KMS-11 (cell line): ENCODE measurements at regions not wholly inside any gene's neighbourhood (a gene's known extent, or its start where the extent isn't known, plus 50 kb on each side); places are given as distances from the start of the nearest gene placed in this dataset.
A peak's percentile ranks its signal among the peaks of the same experiment; 100 is the strongest.

Experiments
- H2AFZ ChIP-seq: fragments of 200-600 bp; sonication (generic); 2 replicates; pipeline ENCODE4 v1.6.1; 2016; ENCODE audit warnings: antibody characterized with exemption, mixed run types, low read depth
- H3K27ac ChIP-seq: fragments of 200-600 bp; sonication (generic); 2 replicates; pipeline ENCODE4 v1.6.1; 2016; ENCODE audit warnings: mild to moderate bottlenecking, mixed run types
- H3K27me3 ChIP-seq: fragments of 200-600 bp; sonication (generic); 2 replicates; pipeline ENCODE4 v1.6.1; 2017; ENCODE audit warnings: mild to moderate bottlenecking, low read depth, mixed run types, moderate library complexity; ENCODE audit not compliant: insufficient read depth
- H3K36me3 ChIP-seq: fragments of 200-600 bp; sonication (generic); 2 replicates; pipeline ENCODE4 v1.6.1; 2017; ENCODE audit warnings: mild to moderate bottlenecking, mixed run types; ENCODE audit not compliant: insufficient read depth
- H3K4me1 ChIP-seq: fragments of 200-600 bp; sonication (generic); 2 replicates; pipeline ENCODE4 v1.6.1; 2016; ENCODE audit warnings: mild to moderate bottlenecking, low read depth, mixed run types; ENCODE audit not compliant: poor library complexity, severe bottlenecking
- H3K4me2 ChIP-seq: fragments of 200-600 bp; sonication (generic); 2 replicates; pipeline ENCODE4 v1.7.0; 2016; ENCODE audit warnings: mild to moderate bottlenecking, mixed run types
- H3K4me3 ChIP-seq: fragments of 200-600 bp; sonication (generic); IDR thresholded peaks from 2 replicates; pipeline ENCODE4 v1.6.1; 2017; ENCODE audit warnings: low read depth, low read length, mixed read lengths; ENCODE audit not compliant: insufficient read depth
- H3K79me2 ChIP-seq: fragments of 200-600 bp; sonication (generic); 2 replicates; pipeline ENCODE4 v1.6.1; 2016; ENCODE audit warnings: low read depth, mixed run types; ENCODE audit not compliant: insufficient read depth
- H3K9ac ChIP-seq: fragments of 200-600 bp; sonication (generic); 2 replicates; pipeline ENCODE4 v1.6.1; 2016; ENCODE audit warnings: mild to moderate bottlenecking, mixed run types
- H4K20me1 ChIP-seq: fragments of 200-600 bp; sonication (generic); 2 replicates; pipeline ENCODE4 v1.6.1; 2016; ENCODE audit warnings: mild to moderate bottlenecking, mixed run types; ENCODE audit not compliant: insufficient read depth
- CTCF ChIP-seq: fragments of 200-600 bp; sonication (generic); conservative IDR thresholded peaks from 2 replicates; pipeline ENCODE4 v1.6.1; 2017; ENCODE audit warnings: low read depth, mild to moderate bottlenecking, antibody characterized with exemption, low read length, moderate library complexity, mixed read lengths

DNA sequence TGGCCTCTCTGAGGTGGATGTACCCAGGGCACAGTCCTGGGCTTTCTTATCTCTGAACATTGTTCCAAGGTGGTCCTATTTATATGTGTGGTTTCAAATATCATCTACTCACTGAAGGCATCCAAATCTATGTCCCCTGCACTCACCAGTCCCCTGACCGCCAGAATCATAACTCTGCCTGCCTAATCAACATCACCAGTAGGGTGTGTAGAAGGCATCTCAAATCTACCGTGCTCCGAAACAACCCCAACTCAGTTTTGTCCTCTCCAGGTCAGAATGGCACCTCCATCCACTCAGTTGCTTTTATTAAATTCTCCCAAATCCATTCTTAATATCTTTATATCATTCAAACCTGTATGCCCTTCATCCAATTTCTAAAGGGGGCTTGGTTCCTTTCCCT, 536.3 kb downstream of the GRIN2A start:
- no peak overlapping the region for H3K4me3 ChIP-seq
- no peak overlapping the region for H2AFZ ChIP-seq
- H3K27me3 ChIP-seq: no peaks in the 10 kb centered on the region
- H3K4me1 ChIP-seq: no peaks in the 10 kb centered on the region
- no peaks in the 10 kb centered on the region for H4K20me1 ChIP-seq
- H3K4me2 ChIP-seq: no peak overlapping the region
- TF ChIP-seq CTCF: no peak
- H3K27ac ChIP-seq: no peak overlapping the region
- no peaks in the 10 kb centered on the region for H3K79me2 ChIP-seq
- no peak overlapping the region for H3K9ac ChIP-seq
- H3K36me3 ChIP-seq: no peaks in the 10 kb centered on the region

GRCh38 chr16:9647981-9648701, 534.1 kb downstream of the GRIN2A start:
- no peaks in the 10 kb centered on the region for H3K79me2 ChIP-seq
- no peaks in the 10 kb centered on the region for H3K27me3 ChIP-seq
- H3K9ac ChIP-seq: no peak overlapping the region
- H3K36me3 ChIP-seq: no peaks in the 10 kb centered on the region
- no peaks in the 10 kb centered on the region for H3K4me1 ChIP-seq
- no peak overlapping the region for H3K4me2 ChIP-seq
- H3K4me3 ChIP-seq: no peak overlapping the region
- no peak overlapping the region for H3K27ac ChIP-seq
- TF ChIP-seq CTCF: peak; percentile 89
- H2AFZ ChIP-seq: peak overlapping the region; percentile 2; the same call in 1 of the 2 replicates
- no peaks in the 10 kb centered on the region for H4K20me1 ChIP-seq

DNA sequence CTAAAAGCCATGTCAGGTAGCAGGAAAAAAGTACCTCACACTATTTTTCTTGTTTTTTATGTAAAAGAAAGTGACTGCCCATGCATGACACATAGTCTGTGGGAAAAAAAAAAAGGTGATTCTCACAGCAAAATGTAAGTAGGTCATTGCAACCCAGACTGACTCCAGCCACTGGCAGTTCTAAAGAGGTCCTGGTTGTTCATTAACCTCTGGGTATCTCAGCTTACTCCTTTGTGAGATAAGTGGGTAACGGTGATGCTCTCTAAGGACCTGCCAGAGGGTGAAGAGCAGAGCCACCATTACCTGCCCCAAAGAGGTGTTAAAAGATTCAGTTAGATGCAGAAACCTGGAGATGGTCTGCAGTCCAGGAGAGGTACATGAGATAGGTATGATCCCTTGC, 531.9 kb downstream of the GRIN2A start:
- no peaks in the 10 kb centered on the region for H3K4me1 ChIP-seq
- no peak for TF ChIP-seq CTCF
- no peak overlapping the region for H3K4me3 ChIP-seq
- no peaks in the 10 kb centered on the region for H4K20me1 ChIP-seq
- H3K4me2 ChIP-seq: no peak overlapping the region
- H3K79me2 ChIP-seq: no peaks in the 10 kb centered on the region
- no peaks in the 10 kb centered on the region for H3K27me3 ChIP-seq
- H3K9ac ChIP-seq: no peak overlapping the region
- H3K36me3 ChIP-seq: no peaks in the 10 kb centered on the region
- H2AFZ ChIP-seq: no peak overlapping the region
- no peak overlapping the region for H3K27ac ChIP-seq

DNA sequence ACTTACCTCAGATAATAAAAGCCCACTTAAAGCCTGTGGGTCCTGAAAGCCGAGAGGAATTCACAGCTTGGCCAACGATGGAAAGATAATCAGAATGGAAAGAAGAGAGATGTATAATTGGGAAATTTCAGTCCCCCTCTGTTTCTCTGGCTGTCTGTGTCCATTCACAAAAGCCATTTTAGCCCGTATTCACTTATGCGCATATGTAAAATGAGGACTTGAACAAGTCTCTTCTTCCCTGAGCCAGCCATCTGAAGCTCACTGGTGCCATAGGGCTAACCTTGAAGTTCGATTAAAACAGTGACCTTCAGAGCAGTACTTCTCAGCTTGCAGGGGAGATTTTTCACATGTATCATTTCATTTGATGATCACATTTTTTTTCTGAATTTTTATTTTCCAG, 527.2 kb downstream of the GRIN2A start:
- H3K9ac ChIP-seq: no peak overlapping the region
- H3K36me3 ChIP-seq: no peaks in the 10 kb centered on the region
- H3K27me3 ChIP-seq: no peaks in the 10 kb centered on the region
- TF ChIP-seq CTCF: no peak
- H3K4me1 ChIP-seq: no peaks in the 10 kb centered on the region
- H4K20me1 ChIP-seq: no peaks in the 10 kb centered on the region
- H3K27ac ChIP-seq: no peak overlapping the region
- H3K4me3 ChIP-seq: no peak overlapping the region
- no peak overlapping the region for H2AFZ ChIP-seq
- no peak overlapping the region for H3K4me2 ChIP-seq
- H3K79me2 ChIP-seq: no peaks in the 10 kb centered on the region
